ENCODE measurements at regions not wholly inside any gene's neighbourhood (a gene's known extent, or its start where the extent isn't known, plus 50 kb on each side); places are given as distances from the start of the nearest gene placed in this dataset.

GRCh38 chrX:34509394-34509793 lies 147.7 kb downstream of the TMEM47 start:
- H3K4me1 ChIP-seq (ENCODE audit: control insufficient read depth, low read length): no peaks in the 10 kb centered on the region
- H4K20me1 ChIP-seq (ENCODE audit: control insufficient read depth, insufficient read depth, low read depth, low read length): no peaks in the 10 kb centered on the region
- H3K27ac ChIP-seq (ENCODE audit: low read depth, low read length): no peak overlapping the region
- no peaks in the 10 kb centered on the region for H3K36me3 ChIP-seq (ENCODE audit: control insufficient read depth, low read length)
- H3K4me2 ChIP-seq (ENCODE audit: low read length): no peak overlapping the region
- TF ChIP-seq EZH2phosphoT487 (IDR thresholded peaks at IDR 0.05; ENCODE audit: borderline replicate concordance, low read length): no peak
- TF ChIP-seq CTCF (IDR thresholded peaks at IDR 0.05; ENCODE audit: low read depth, low read length, poor library complexity, severe bottlenecking): no peak
- no peaks in the 10 kb centered on the region for H3F3A ChIP-seq (ENCODE audit: control insufficient read depth, insufficient read depth)
- no peaks in the 10 kb centered on the region for H3K9me2 ChIP-seq (replicated peaks; ENCODE audit: control insufficient read depth, low read length)
- H3K79me2 ChIP-seq (ENCODE audit: control insufficient read depth, low read length): no peaks in the 10 kb centered on the region
- no peaks in the 10 kb centered on the region for H3K9me3 ChIP-seq (ENCODE audit: control insufficient read depth, insufficient read depth, low read length)
- no peak overlapping the region for H3K4me3 ChIP-seq (ENCODE audit: low read length)
- H3K27me3 ChIP-seq (ENCODE audit: control insufficient read depth, low read length): no peaks in the 10 kb centered on the region

- Histone ChIP-seq H3K9me2 (replicated peaks; ENCODE audit: control insufficient read depth, low read length) (no peaks in the 10 kb centered on the region), H3F3A (ENCODE audit: control insufficient read depth, insufficient read depth) (no peaks in the 10 kb centered on the region), H4K20me1 (ENCODE audit: control insufficient read depth, insufficient read depth, low read depth, low read length) (no peaks in the 10 kb centered on the region), H3K4me3 (ENCODE audit: low read length) (no peak overlapping the region), H3K9me3 (ENCODE audit: control insufficient read depth, insufficient read depth, low read length) (no peaks in the 10 kb centered on the region), H3K4me2 (ENCODE audit: low read length) (no peak overlapping the region), H3K79me2 (ENCODE audit: control insufficient read depth, low read length) (no peaks in the 10 kb centered on the region), H3K27me3 (ENCODE audit: control insufficient read depth, low read length) (no peaks in the 10 kb centered on the region), H3K4me1 (ENCODE audit: control insufficient read depth, low read length) (no peaks in the 10 kb centered on the region), H3K36me3 (ENCODE audit: control insufficient read depth, low read length) (no peaks in the 10 kb centered on the region), H3K27ac (ENCODE audit: low read depth, low read length) (no peak overlapping the region)
- TF ChIP-seq CTCF (IDR thresholded peaks at IDR 0.05; ENCODE audit: low read depth, low read length, poor library complexity, severe bottlenecking) (no peak), EZH2phosphoT487 (IDR thresholded peaks at IDR 0.05; ENCODE audit: borderline replicate concordance, low read length) (no peak)
These were observed 154.0 kb downstream of the TMEM47 start for GRCh38 chrX:34503119-34503518.

GRCh38 chrX:34493086-34493485 lies 164.0 kb downstream of the TMEM47 start:
- H3K9me2 ChIP-seq (replicated peaks; ENCODE audit: control insufficient read depth, low read length): no peaks in the 10 kb centered on the region
- H3K4me2 ChIP-seq (ENCODE audit: low read length): no peak overlapping the region
- H3K27ac ChIP-seq (ENCODE audit: low read depth, low read length): no peak overlapping the region
- H3K79me2 ChIP-seq (ENCODE audit: control insufficient read depth, low read length): no peaks in the 10 kb centered on the region
- H4K20me1 ChIP-seq (ENCODE audit: control insufficient read depth, insufficient read depth, low read depth, low read length): no peaks in the 10 kb centered on the region
- no peaks in the 10 kb centered on the region for H3F3A ChIP-seq (ENCODE audit: control insufficient read depth, insufficient read depth)
- H3K4me3 ChIP-seq (ENCODE audit: low read length): no peak overlapping the region
- H3K4me1 ChIP-seq (ENCODE audit: control insufficient read depth, low read length): no peaks in the 10 kb centered on the region
- TF ChIP-seq EZH2phosphoT487 (IDR thresholded peaks at IDR 0.05; ENCODE audit: borderline replicate concordance, low read length) (no peak), CTCF (IDR thresholded peaks at IDR 0.05; ENCODE audit: low read depth, low read length, poor library complexity, severe bottlenecking) (no peak)
- H3K27me3 ChIP-seq (ENCODE audit: control insufficient read depth, low read length): no peaks in the 10 kb centered on the region
- no peaks in the 10 kb centered on the region for H3K9me3 ChIP-seq (ENCODE audit: control insufficient read depth, insufficient read depth, low read length)
- no peaks in the 10 kb centered on the region for H3K36me3 ChIP-seq (ENCODE audit: control insufficient read depth, low read length)

- H3K79me2 ChIP-seq (ENCODE audit: control insufficient read depth, low read length): no peaks in the 10 kb centered on the region
- no peak overlapping the region for H3K27ac ChIP-seq (ENCODE audit: low read depth, low read length)
- no peaks in the 10 kb centered on the region for H3K4me1 ChIP-seq (ENCODE audit: control insufficient read depth, low read length)
- H3K9me2 ChIP-seq (replicated peaks; ENCODE audit: control insufficient read depth, low read length): no peaks in the 10 kb centered on the region
- H3K27me3 ChIP-seq (ENCODE audit: control insufficient read depth, low read length): no peaks in the 10 kb centered on the region
- TF ChIP-seq EZH2phosphoT487 (IDR thresholded peaks at IDR 0.05; ENCODE audit: borderline replicate concordance, low read length) (no peak), CTCF (IDR thresholded peaks at IDR 0.05; ENCODE audit: low read depth, low read length, poor library complexity, severe bottlenecking) (no peak)
- H3K4me3 ChIP-seq (ENCODE audit: low read length): no peak overlapping the region
- no peaks in the 10 kb centered on the region for H3F3A ChIP-seq (ENCODE audit: control insufficient read depth, insufficient read depth)
- H3K36me3 ChIP-seq (ENCODE audit: control insufficient read depth, low read length): no peaks in the 10 kb centered on the region
- no peak overlapping the region for H3K4me2 ChIP-seq (ENCODE audit: low read length)
- H4K20me1 ChIP-seq (ENCODE audit: control insufficient read depth, insufficient read depth, low read depth, low read length): no peaks in the 10 kb centered on the region
- H3K9me3 ChIP-seq (ENCODE audit: control insufficient read depth, insufficient read depth, low read length): no peaks in the 10 kb centered on the region
These were observed 166.0 kb downstream of the TMEM47 start for GRCh38 chrX:34491126-34491525.
